ENCODE measurements at regions not wholly inside any gene's neighbourhood (a gene's known extent, or its start where the extent isn't known, plus 50 kb on each side); places are given as distances from the start of the nearest gene placed in this dataset.

- Mint-ChIP-seq H3K27ac (no peak overlapping the region), H3K36me3 (ENCODE audit: low read depth) (no peaks in the 10 kb centered on the region), H3K4me1 (no peaks in the 10 kb centered on the region), H3K27me3 (ENCODE audit: insufficient read depth) (no peaks in the 10 kb centered on the region), H3K9me3 (no peaks in the 10 kb centered on the region), H3K4me3 (no peak overlapping the region)
- TF ChIP-seq CTCF (conservative IDR thresholded peaks at IDR 0.05): no peak
- Histone ChIP-seq H3K9ac (ENCODE audit: extremely low read depth, low read length, poor library complexity, severe bottlenecking) (no peak overlapping the region), H3K4me1 (ENCODE audit: control insufficient read depth, insufficient read depth, low read length) (no peaks in the 10 kb centered on the region), H3K4me3 (ENCODE audit: low read length) (no peak overlapping the region), H3K36me3 (ENCODE audit: control insufficient read depth, insufficient read depth, low read length) (no peaks in the 10 kb centered on the region), H3K27me3 (ENCODE audit: control insufficient read depth, insufficient read depth, low read length, poor library complexity, severe bottlenecking) (no peaks in the 10 kb centered on the region), H3K9me3 (ENCODE audit: control insufficient read depth, low read length) (no peaks in the 10 kb centered on the region), H3K27ac (ENCODE audit: low read depth, low read length) (no peak overlapping the region)
- no peak for DNase-seq
Observed at GRCh38 chr1:199383793-199384192, 643.7 kb upstream of the NR5A2 start.

- Histone ChIP-seq H3K27ac (ENCODE audit: low read depth, low read length) (no peak overlapping the region), H3K9ac (ENCODE audit: extremely low read depth, low read length, poor library complexity, severe bottlenecking) (no peak overlapping the region), H3K27me3 (ENCODE audit: control insufficient read depth, insufficient read depth, low read length, poor library complexity, severe bottlenecking) (no peaks in the 10 kb centered on the region), H3K4me3 (ENCODE audit: low read length) (no peak overlapping the region), H3K4me1 (ENCODE audit: control insufficient read depth, insufficient read depth, low read length) (no peaks in the 10 kb centered on the region), H3K36me3 (ENCODE audit: control insufficient read depth, insufficient read depth, low read length) (no peaks in the 10 kb centered on the region), H3K9me3 (ENCODE audit: control insufficient read depth, low read length) (no peaks in the 10 kb centered on the region)
- no peak overlapping the region for H3K27ac Mint-ChIP-seq
- H3K4me3 Mint-ChIP-seq: no peak overlapping the region
- H3K27me3 Mint-ChIP-seq (ENCODE audit: insufficient read depth): no peaks in the 10 kb centered on the region
- H3K4me1 Mint-ChIP-seq: no peaks in the 10 kb centered on the region
- WGBS, 2 experiments (ENCODE audit: insufficient coverage in 1 of 2, insufficient read length in 1 of 2): 89 to 100% methylated on average over 1 to 3 of the region's 3 CpGs
- no peak for DNase-seq
- no peaks in the 10 kb centered on the region for H3K36me3 Mint-ChIP-seq (ENCODE audit: low read depth)
- no peaks in the 10 kb centered on the region for H3K9me3 Mint-ChIP-seq
- TF ChIP-seq CTCF (conservative IDR thresholded peaks at IDR 0.05): no peak
Observed at GRCh38 chr1:199394856-199395255, 632.7 kb upstream of the NR5A2 start.

DNA sequence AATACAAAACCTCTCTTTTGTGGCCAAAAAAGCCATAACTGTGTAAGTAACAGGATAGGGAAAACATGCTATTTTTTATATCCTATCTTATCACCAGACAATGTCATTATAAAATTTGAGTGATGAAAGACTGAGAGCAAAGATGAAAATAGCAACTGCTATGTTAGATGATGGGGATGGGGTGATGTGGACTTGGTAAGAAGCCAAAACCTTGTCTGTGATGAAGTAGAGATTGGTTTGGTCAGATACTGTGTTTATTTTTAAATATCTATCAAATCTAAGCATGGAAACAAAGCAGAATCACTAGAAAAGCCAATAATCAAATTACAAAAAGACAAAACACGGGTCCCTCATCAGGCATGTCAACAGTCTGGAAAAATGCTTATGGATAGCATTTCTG is 631.1 kb upstream of the NR5A2 start:
- 83% methylated on average over 1 of the region's 1 CpG; no CpG with 5 or more reads in 1 of the 2 experiments for WGBS, 2 experiments (ENCODE audit: insufficient coverage in 1 of 2, insufficient read length in 1 of 2)
- no peaks in the 10 kb centered on the region for H3K36me3 ChIP-seq (ENCODE audit: control insufficient read depth, insufficient read depth, low read length)
- Mint-ChIP-seq H3K9me3 (no peaks in the 10 kb centered on the region), H3K27ac (no peak overlapping the region), H3K4me3 (no peak overlapping the region), H3K27me3 (ENCODE audit: insufficient read depth) (no peaks in the 10 kb centered on the region), H3K36me3 (ENCODE audit: low read depth) (no peaks in the 10 kb centered on the region), H3K4me1 (no peaks in the 10 kb centered on the region)
- H3K9me3 ChIP-seq (ENCODE audit: control insufficient read depth, low read length): no peaks in the 10 kb centered on the region
- H3K9ac ChIP-seq (ENCODE audit: extremely low read depth, low read length, poor library complexity, severe bottlenecking): no peak overlapping the region
- H3K27me3 ChIP-seq (ENCODE audit: control insufficient read depth, insufficient read depth, low read length, poor library complexity, severe bottlenecking): no peaks in the 10 kb centered on the region
- TF ChIP-seq CTCF (conservative IDR thresholded peaks at IDR 0.05): no peak
- DNase-seq: no peak
- H3K4me3 ChIP-seq (ENCODE audit: low read length): no peak overlapping the region
- H3K4me1 ChIP-seq (ENCODE audit: control insufficient read depth, insufficient read depth, low read length): no peaks in the 10 kb centered on the region
- H3K27ac ChIP-seq (ENCODE audit: low read depth, low read length): no peak overlapping the region

Measured in endodermal cell (in vitro differentiated cells).